NCI-H748 (cell line): ENCODE measurements at regions not wholly inside any gene's neighbourhood (a gene's known extent, or its start where the extent isn't known, plus 50 kb on each side); places are given as distances from the start of the nearest gene placed in this dataset.

Experiments
- DNase-seq: peaks from one replicate; lab custom pipeline; 2025; ENCODE audit not compliant: unreplicated experiment; lab: John Stamatoyannopoulos, UW

GRCh38 chr3:66797889-66798560, 200.1 kb upstream of the KBTBD8 start:
- no peak for DNase-seq

DNA sequence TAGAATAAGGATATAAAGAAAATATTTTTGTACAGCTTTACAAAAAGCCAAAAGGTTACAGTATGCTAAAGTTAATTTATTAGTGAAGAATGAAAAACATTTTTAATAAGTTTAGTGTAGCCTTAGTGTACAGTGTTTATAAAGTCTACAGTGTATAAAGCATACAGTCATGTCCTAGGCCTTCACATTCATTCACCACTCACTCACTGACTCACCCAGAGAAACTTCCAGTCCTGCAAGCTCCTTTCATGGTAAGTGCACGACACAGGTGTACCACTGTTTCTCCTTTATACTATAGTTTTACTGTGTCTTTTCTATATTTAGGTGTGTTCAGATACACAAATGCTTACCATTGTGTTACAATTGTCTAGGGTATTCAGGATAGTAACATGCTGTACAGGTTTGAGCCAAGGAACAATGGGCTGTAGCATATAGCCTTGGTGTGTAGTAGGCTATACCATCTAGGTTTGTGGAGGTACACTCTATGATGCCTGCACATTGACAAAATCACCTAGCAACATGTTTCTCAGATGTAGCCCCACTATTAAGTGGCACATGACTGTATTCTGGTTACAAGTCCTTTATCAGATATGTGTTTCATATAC, 197.1 kb upstream of the KBTBD8 start:
- DNase-seq, result no peak

- peak; percentile 18 for DNase-seq
Measured at GRCh38 chr3:66803206-66803605, 194.9 kb upstream of the KBTBD8 start.

DNA sequence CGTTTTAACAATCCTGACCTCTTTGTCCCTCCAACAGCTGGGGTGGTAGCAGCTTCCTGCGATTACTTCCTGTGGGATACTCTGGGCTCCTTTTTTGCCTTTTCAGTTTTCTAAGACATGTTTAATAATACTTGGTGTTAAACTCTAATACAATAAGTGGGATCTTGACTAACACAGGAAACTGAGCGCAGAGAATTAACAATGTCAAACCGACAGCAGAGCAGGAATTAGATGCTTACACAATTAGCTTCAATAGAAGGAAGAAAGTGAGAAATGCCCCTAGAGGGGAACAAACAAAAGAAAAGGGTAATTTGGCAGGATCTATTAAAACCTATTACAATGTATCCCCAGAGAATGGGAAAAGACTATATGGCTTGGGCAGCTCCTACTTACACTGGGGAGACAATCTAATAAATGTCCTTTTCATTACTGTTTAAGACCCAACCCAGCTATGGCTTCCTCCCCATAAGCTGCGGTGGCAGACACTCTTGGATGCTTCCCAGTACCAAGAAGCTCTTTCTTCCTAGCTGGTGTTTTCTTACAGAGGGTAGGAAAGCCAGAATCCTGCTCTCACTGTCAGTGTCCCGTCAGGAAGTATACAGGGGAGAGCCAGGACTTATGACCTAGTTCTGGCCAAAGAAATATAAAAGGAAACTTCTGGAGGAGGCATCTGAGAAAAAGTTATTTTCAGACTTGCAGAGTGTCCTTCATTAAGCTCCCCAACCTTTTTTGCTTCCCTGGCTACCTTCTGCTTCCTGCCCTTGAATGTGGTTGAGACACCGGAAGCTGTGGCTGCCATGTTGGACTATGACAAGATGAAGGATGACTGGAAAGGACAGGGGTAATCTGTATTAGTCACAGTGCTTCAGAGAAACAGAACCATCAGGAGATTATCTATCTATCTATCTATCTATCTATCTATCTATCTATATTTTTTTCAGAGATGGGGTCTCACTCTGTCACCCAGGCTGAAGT, 194.1 kb upstream of the KBTBD8 start:
- no peak for DNase-seq

DNA sequence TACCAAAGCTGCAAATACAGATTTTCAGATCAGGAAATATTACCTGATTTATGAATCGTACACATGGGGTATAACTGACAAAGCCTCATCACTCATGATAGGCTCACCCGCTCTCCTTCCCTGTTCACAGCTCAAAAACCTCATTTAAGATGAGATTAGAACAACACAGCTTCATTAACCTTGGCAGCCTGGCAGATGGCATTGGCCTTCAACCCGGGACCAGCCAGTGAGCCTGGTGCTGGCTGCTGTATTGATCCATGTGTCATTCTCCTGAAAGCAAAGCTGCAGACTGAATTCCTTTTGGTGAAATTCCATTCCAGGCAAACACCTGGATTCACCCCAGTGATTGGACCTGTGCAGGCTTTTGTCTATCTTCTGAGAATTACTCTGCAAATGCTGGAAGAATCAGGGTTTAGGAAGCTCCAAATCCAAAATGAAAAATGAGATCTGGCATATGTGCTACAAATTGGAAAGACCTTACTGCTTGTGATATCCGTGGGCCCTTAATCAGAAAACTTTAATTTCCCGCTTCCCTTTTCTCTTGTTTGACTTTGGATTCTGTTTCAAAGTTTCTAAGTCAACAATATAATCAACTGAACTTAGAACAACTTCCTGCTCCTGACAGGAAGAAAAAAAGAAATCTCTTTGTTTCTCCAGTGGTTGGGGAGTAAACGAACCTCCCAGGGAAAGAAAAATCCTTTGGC, 189.1 kb upstream of the KBTBD8 start:
- no peak for DNase-seq

DNA sequence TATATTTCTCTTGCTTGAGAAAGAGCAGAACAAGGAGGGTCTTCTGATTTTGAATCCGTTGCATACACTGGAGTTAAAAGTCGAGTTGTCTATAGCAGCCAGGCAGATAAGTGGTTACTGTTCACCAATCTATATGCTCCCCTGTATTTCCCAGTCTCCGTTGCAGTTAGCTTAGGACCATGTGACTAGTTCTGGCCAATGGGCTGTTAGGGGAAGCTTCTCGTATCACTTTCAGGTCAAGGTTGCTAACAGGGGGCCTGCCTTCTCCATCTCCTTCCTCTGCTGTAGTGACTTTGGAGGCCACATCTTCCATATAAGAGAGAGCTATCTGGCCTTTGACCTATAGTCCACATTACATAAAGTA, 188.5 kb upstream of the KBTBD8 start:
- no peak for DNase-seq

- DNase-seq, result no peak
Measured at GRCh38 chr3:66812136-66812535, 186.0 kb upstream of the KBTBD8 start.

DNA sequence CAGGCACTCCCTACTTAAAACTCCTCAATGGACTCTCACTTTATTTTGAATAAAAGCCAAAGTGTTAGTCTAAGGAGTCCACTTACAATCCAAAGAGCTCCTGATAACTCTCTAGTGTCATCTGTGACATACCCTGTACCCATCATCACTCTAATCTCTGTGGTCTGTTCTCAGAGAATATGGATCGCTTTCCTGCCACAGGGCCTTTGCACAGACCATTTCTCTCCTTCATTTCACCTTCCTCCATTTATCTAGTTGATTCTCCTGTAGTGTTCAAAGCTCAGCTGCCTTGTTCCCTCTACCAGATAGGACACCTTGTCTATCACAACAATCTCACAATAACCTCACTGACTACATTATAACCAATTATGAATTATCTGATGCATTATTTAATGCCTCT, 185.4 kb upstream of the KBTBD8 start:
- DNase-seq, result no peak

GRCh38 chr3:66816090-66816761, 181.9 kb upstream of the KBTBD8 start:
- peak; percentile 73 for DNase-seq

DNA sequence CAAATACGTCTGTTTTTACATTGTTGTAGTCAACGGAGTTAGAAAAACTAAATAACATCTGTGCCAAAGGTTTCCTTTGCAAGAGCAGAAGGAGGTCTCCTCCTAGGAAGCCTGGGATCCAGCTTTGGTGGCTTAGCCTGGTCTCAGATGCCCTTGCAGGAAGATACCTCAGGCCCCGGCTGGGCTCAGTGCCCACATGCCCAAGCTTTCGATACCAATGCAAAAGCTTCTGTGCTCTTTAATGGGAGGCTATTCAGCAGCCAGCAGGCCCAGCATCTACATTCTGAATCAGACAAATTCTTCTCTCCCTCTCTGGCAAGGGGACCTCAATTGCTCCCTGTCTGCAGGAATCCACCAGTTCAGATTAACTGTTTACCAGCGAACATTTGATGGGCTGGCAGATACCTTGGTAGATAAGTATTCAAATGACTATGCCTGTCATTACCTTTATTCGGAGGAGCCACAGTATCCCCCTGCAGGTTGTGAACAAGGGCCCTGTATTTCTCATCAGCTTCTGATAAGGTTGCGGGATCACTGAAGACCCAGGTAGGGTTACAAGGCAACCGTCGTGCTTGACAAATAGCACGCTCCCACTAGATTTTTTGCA, 180.1 kb upstream of the KBTBD8 start:
- no peak for DNase-seq

DNA sequence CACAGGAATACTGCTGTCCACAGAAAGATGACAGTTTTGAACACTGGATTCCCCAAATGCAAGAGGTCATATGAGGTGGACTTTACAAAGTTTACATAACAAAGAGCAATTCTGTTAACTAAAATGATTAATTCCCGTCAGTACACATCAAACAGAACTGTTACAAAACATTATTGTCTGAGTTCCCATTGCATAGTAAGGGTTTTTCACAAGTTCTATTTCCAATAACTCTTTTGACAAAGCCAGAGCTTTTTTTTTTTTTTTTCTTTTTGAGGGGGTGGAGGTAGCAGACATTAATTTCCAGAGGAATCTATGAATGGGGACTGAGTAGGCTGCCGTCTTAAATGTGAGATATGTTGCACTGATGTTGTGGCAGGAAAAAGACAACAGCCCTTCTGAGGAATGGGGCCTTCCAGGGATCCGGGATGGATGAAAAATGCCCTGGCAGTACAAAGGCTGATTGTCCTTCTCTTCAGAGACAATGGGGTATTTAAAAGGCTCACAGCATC, 178.1 kb upstream of the KBTBD8 start:
- no peak for DNase-seq

- DNase-seq, result peak; percentile 52
Measured at GRCh38 chr3:66822186-66823008, 175.7 kb upstream of the KBTBD8 start.

GRCh38 chr3:66823009-66823397, 175.1 kb upstream of the KBTBD8 start:
- no peak for DNase-seq

DNA sequence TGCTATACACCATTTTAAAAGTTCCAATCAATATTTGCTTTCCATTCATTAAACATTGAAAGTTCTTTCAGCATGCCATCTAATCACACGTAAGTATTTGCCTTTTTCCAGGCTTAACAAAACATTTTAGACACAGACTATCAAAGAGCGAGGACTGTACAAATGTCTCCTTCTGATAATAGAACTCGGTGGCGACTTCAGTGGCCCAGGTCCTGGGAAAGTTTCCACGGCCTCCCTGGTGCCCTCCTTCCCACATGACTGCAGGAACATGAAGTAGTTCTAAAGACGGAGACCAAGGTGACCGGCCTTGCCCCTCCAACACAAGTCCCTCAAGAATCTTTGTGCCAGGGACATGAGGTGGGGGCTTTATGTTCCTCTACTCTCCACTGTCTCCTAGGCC, 174.6 kb upstream of the KBTBD8 start:
- DNase-seq, result no peak

- no peak for DNase-seq
Measured at GRCh38 chr3:66825375-66825774, 172.7 kb upstream of the KBTBD8 start.

DNA sequence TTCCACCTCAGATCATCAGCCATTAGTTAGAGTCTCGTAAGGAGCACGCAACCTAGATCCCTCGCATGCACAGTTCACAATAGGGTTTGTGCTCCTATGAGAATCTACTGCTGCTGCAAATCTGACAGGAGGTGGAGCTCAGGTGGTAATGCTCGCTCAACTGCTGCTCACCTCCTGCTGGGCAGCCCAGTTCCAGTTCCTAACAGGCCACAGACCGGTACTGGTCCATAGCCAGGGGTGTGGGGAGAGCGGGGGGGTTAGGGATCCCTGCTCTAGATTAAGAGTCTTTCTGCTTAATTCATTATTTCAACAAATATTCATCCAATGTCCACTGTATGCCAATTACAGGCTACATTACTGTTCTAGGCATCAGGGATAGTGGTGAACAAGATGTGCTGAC, 170.4 kb upstream of the KBTBD8 start:
- DNase-seq, result no peak

DNA sequence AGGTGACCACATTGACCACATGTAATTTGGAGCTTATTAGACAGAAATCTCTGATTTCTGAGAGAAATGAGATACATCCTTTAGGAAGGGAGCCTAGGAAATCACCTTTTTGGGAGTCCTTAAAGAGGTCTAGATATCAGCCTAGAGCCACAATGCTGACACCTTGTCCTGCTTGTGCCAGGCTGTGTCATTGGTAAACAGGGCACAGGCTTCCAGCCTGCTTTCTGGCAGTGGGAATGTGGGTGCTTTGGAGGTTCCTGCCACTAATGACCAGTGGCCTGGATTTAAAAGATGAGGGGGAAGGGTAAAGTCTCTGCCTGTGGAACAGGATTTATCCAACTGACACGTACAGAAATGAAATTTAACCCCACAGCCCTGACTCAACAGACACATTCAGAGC, 169.8 kb upstream of the KBTBD8 start:
- no peak for DNase-seq

- no peak for DNase-seq
Measured at GRCh38 chr3:66830301-66830700, 167.8 kb upstream of the KBTBD8 start.

- no peak for DNase-seq
Measured at GRCh38 chr3:66831931-66832330, 166.2 kb upstream of the KBTBD8 start.
